GM18517 (cell line): ENCODE measurements at regions not wholly inside any gene's neighbourhood (a gene's known extent, or its start where the extent isn't known, plus 50 kb on each side); places are given as distances from the start of the nearest gene placed in this dataset.

ENCODE experiments used
- ATAC-seq: cut with Tn5 transposase; IDR thresholded peaks from one replicate; pipeline ENCODE4 v1.9.1; 2021; ENCODE audit warnings: mild to moderate bottlenecking, moderate library complexity; ENCODE audit not compliant: unreplicated experiment

DNA sequence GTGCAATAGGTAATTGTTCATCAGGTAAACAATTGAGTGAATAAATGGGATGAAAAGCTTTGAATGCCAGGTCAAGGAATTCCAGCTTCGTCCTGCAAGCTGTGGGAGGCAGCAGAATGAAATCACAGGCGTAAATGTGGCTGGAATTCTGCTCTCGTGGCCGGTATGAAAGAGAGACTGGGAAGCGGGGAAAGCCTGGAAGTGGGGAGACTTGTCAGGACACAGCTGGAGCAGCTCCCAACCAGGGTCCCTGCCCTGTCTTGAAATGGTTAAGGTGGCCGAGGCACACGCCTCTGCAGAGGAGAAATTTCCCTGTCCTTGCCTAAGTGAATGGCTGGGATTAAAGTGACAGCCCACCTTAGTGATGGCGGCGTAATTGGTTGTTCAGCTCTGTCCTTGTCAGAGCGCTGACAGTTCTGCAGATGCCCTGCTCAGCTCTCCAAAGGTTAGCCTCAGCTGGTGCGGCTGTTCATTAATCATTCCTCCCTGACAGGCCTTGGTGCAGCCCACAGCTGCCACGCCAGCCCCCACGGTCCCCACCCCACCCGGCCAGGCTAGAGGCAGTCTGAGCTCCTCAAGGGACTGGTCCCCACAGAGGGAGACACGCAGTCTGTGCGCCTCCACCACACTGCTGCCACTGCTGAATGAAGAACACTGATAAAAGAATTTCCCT is 398.3 kb upstream of the POU3F1 start:
- ATAC-seq, result no peak

DNA sequence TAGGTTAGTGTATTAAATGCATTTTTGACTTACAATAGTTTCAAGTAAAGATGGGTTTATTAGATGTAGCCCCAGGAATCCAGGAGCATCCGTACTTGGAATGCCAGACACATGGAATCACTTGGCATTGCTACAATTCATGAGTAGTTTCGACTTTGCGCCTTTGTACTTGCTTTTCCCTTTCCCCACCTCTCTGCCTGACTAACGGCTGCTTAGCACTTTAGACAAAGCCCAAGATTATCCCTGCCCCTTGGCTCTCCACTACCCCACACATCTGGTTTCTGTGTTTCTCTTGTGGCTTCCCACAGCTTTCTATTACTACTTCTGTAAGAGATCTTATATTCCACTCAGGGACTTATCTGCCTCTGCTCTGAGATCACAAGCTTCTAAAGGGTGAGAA is 397.7 kb upstream of the POU3F1 start:
- ATAC-seq, result no peak

DNA sequence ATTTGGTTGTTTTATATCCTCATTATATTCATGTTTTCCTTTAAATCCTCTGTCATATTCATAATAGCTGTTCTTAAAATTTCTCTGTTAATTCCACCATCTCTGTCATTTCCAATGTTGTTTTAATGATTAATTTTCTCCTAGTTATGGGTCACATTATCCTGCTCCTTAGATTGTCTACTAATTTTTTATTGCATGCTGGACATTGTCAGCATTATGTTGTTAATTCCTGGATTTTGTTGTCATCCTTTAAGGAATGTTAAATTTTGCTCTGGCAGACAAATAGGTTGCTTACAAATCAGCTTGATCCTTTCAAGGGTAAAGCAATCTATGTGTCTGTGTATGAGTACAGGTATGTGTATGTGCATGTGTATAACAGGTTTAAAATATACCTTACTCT is 393.8 kb upstream of the POU3F1 start:
- ATAC-seq, result no peak

DNA sequence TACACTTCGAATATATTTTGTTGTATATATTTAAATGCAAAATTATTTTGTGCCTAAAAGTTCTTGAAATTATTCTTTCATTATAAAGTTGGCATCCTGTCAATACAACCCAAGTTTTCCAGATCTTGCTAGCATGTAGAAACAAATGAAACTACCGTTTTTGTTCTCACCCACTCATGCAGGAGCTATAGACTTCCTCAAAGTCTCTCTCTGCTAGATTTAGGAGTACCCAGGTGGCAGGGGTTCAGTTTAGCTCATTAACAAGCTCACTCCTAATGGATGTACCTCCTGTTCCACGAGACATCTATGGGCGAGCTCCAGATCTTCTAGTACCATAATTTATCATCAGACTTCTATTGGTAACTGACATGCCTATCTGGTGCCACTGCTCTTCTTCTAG is 390.2 kb upstream of the POU3F1 start:
- ATAC-seq, result no peak

DNA sequence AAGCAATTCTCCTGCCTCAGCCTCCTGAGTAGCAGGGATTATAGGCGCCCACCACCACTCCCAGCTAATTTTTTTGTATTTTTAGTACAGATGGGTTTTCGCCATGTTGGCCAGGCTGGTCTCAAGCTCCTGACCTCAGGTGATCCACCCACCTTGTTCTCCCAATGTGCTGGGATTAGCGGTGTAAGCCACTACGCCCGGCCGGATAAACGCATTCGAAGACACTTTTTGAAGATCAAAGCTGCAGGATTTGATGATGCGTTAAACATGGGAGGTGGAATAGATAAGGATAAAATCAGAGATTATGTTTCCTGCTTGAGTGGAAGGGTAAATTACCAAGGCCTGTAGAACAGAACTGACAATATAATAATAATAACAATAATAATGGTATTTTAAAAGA is 389.4 kb upstream of the POU3F1 start:
- no peak for ATAC-seq

DNA sequence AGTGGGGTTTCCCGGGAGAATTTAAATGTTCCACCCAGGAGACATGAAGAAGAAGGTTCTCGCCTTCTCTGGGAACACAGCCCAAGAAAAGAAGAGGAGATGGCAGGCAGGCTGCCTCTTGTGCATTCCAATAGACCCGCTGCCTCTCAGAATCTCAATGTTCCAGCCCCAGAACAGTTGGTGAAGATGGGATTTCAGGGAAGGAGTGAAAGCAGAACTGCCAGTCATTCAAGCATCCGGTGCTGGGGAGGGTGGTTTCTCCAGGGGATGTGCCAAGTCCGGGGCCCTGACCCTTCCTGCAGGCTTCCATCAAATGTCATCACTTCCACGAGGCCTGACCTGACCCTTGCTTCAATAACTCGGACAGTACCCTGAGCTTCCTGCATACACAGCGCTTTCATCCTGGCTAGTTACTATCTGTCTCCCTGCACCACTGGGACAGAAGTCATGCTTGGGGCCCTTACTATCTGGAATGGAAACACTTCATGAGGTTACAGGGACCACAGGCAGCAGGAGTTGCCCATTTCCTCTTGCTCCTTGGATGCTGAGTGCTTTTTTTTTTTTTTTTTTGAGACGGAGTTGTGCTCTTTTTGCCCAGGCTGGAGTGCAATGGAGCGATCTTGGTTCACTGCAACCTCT is 386.6 kb upstream of the POU3F1 start:
- no peak for ATAC-seq

DNA sequence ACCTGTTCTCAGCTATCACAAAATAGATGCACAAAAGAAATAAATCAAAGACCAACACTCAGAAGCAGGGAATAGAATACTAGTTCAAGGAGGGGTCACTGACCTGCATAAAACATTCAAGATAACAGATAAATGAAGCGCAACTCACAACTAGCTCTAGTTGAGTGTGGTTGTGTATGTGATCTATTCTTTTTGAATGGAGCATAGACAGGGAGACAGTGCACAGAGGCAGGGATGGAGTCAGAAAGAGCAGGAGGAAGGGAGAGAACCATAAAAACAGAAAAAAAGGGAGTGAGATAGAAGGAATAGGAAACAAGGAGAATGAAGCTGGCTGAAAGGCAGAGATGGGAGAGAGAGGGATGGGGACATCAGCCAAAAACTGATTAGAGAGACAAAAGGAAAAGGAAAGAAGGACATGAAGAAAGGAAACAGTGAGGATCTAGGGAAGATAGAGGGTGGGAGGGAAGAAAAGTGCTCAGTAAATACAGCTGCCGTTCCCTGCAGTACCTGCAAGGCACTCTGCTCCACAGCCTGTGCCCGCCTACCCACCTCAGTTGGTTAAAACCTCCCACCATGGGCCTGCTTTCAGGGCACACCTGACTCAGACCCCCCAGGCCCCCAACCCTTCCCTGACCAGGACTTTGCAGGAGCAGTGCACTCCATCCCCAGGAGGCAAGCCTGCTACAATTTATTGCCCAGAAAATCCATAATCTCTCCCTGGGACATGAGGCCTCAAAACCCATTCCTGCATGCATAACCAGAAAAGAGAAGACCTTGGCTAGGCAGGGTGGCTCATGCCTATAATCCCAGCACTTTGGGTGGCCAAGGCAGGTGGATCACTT is 385.2 kb upstream of the POU3F1 start:
- ATAC-seq, result no peak

DNA sequence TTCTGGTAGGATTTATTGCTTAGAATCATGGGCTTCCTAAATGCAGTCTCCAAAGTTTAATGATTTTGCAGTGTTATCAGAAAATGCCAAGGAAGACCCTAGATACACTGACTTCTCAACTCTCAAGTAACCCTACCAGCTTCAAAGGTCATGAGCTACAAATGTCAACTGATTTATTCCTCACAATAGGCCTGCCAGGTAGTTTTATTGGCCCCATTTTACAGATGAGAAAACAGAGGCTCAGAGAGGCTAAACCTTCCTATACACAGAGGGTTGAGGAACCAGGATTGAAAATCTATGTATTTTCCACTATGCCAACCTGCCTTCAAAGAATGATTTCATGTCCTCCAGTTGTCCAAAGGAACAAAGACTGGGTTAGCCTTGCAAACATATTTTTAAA is 384.4 kb upstream of the POU3F1 start:
- no peak for ATAC-seq

DNA sequence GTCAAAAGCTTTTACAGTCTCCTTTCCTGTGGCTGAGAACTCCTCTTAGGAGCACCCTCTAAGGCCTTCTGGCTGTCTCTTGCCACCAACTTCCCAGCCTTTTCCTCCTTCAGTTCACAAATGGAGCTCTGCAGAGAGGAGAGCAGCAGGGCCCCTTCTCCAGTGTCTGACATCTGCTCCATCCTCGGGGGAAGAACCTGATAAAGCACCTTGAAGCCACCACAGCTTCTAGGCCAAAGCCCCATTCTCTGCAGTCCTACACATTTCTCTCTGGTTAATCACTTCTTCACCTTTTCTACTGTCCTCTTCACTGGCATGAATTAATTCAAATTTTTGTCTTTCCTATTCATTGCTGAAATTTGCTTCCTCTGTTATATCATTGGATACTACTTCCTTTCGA is 378.1 kb upstream of the POU3F1 start:
- no peak for ATAC-seq

DNA sequence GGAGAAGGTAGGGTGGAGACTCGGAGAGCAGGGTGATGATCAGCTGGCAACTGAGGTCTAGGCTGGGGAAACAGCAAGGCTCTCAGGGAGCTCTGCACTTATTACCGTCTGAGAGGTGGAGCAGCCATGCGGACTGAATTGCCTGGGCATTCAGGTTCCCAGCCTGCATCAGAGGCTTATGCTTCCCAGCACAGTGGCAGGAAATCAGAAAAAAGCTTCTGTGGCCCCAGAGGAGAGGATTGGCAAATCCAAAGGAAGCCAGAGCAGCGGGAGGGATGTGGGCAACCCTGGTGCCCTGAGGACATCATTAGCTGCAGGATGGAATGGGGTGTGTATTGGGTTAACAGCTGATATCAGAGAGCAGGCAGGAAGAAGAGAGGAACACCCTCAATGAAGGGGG is 374.1 kb upstream of the POU3F1 start:
- no peak for ATAC-seq

DNA sequence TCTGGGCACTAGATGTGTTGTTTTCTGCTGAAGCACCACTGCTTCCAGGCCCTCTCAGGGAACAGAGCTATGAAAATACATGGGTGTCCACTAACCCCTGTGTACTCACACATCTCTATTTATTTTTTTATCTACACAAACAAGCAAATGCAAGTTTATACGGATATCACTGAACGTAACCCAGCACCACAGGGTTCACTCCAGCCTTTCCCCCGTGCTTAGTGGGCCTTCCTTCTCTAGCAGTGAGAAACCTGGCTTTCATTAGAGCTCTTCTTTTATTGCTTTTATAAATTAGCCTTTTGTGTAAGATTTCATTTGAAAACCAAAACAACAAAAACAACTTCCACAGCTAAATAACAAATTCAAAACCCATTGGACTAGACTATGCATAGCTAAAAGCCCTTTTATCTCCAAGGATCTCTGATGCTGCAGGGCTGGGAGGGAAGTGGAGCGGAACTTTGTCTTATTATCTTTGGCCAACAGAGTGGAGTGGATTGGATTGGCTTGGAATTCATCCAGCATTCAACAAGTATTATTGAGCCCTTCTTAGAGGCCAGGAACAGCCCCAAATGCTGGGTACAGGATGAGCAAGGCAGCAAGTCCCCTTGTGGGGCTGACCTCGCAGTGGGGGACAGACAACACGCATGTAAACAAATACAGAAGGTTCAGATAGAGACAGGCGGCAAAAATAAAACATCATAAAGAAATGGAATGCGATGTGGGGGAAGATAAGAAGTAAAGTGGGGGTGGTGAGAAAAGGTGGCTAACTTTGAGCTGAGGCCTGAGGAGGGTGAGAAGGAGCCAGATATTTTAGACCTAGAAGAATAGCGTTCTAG is 371.8 kb upstream of the POU3F1 start:
- ATAC-seq, result no peak

DNA sequence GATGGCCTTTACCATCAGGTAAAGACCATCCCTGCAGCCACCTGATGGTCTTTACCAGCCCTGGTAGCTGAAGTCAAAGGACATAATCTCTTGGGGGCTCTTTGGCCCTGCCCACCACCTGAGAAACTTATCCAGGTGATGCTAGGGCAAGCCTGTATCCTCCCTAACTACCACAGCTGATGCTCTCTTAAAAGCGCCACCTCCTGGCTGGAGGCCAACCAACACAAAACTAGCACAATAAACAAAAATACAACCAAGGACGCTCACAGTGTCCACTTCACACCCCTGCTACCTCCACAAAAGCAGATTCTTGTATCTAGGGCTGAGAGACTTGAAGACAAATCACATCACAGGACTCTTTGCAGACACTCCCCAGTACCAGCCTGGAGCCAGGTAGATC is 357.1 kb upstream of the POU3F1 start:
- ATAC-seq, result no peak

DNA sequence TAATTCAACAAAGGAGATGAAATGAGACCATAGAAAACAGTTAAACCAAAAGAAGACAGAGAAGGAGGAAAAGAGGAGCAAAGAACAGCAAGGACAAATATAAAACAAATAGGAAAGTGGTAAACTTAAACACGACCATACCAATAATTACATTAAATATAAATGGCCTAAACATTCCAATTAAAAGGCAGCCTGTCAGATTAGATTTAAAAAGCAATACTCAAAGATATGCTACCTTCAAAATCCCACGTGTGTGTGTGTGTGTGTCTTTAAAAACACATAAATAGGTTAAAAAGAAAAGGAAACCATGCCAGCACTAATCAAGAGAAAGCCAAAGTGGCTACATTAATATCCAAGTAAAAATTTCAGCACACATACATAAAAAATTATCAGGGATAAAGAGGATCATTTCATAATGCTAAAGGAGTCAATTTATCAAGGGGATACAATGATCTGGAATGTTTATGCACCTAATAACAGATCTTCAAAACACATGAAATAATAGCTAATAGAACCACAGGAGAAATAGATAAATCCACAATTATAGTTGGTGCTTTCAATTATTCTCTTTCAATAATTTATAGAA is 355.7 kb upstream of the POU3F1 start:
- no peak for ATAC-seq

DNA sequence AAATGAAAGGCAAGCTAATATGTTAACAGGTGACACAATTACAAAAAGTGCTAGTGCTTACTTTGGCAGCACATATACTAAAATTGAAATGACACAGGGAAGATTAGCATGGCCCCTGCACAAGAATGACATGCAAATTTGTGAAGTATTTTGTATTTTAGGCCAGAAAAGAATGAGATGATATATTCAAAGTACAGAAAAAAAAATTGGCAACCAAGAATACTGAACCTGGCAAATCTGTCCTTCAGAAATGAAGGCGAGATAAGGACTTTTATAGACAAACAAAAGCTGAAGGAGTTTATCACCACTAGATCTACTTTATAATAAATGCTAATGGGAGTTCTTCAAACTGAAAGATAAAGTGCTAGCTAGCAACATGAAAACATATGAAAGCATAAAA is 350.0 kb upstream of the POU3F1 start:
- no peak for ATAC-seq

DNA sequence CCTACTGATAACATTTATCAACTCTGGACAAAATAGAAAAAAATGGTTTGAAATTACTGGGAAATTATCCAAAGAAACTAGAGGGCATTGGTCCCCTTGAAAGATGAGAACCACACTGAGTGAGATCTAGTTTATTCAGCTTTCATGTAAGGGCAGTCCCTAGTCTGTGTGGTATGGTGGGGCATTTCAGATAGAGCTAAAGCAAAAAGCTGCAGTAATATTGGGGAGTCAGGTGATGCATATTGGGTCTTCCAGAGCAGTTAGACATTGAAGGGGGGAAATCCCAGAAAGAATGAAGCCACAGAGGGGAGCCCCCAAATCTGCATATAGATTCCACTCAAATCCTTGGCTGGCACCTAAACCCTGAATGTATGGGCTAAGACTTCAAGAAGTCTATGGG is 347.7 kb upstream of the POU3F1 start:
- ATAC-seq, result no peak

DNA sequence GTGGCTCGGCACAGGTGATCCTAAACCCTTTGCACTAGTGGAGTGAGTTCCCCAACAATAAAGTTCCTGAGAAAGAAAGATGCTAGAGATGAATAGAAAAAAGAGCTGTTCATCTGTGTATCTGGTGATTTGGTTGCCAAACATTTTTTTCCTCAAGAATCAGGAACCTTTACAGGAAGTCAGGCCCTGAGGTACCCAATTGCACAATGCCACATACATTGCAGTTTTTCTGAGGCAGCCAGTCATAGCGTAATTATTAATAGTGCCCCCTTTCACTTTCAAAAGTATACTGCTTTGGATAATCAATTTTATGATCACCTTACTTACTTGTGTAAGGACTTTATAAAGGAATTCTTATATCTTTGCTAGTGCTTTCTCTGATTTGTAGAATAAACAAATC is 346.3 kb upstream of the POU3F1 start:
- no peak for ATAC-seq

DNA sequence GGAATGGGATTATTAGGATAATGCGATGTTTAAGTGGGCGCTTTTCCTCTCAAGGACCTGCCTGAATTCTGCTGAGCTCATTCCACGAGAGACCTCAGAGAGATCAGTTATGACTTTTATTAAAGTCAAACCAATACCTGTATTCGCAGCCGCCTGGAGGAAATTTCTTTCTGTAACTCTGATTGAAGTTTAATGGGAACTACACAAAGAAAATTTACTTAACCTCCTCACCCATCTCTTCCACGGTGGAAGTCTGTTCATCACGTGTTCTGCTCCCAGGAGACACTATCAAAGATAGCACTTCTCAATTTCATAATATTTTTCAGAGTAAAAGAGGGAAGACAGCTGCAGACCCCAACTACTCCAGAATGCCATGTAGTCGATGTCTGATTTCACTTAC is 334.7 kb upstream of the POU3F1 start:
- no peak for ATAC-seq

DNA sequence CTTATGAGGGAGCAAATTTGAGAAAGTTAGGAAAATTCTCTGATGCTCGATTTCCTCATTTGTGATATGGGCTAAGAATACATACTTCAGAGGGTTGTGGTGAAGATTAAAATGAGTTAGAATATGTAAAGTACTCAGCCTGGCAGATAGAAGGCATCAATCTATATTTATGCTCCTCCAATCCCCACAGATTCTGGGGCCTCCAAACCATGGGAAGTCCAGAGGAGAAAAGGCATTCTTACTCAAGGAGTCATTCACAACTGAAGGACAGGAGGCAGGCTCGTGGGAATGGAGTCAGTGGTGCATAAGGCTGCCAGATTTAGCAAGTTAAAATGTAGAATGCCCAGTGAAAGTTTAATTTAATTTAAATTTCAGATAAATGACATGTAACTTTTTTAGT is 330.0 kb upstream of the POU3F1 start:
- no peak for ATAC-seq

DNA sequence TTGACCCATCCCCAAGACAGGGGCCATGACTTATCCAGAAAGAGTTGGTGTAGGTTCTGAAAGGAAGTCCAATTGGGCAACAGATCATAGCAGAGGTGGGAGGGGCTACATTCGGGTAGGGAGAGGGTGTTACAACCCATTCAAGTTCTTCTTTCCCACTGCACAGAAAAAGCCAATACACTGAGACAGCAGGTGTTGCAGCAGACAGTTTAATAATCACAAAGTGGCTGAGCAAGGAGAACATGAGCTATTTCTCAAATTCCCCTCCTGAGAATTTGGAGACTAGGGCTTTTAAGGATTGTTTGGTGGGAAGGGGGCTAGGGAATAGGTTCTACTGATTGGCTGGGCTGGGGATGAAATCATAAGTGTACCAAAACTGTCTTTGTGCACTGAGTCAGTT is 328.4 kb upstream of the POU3F1 start:
- ATAC-seq, result no peak

DNA sequence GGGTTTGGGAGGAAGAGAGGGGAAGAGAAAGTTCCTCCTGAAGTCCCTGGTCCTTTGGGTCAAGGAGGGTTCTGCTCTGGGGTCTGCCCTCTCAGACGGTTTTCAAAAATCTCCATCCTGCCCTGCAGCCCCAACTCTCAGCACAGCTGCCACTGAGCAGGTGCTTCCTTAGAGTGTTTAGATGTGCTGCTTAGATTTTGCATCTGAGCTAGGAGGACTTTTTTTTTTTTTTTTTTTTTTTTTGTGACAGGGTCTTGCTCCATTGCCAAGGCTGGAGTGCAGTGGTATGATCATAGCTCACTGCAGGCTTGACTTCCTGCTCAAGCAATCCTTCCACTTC is 324.9 kb upstream of the POU3F1 start:
- no peak for ATAC-seq
